B cell (primary cell): ENCODE measurements at regions not wholly inside any gene's neighbourhood (a gene's known extent, or its start where the extent isn't known, plus 50 kb on each side); places are given as distances from the start of the nearest gene placed in this dataset.

Source experiments
- ATAC-seq: fragments of 200-7000 bp; cut with Tn5 transposase; one replicate; pipeline ENCODE4 v1.10.0; 2021; ENCODE audit warnings: low read depth, mild to moderate bottlenecking, moderate number of reproducible peaks, moderate library complexity
- CTCF ChIA-PET: fragments of 350-600 bp; sonication (Branson Sonifier 250); formaldehyde crosslinking; loops from one replicate; lab custom pipeline; 2021; ENCODE audit warnings: antibody characterized with exemption, inconsistent platforms; lab: Charles Lee
- POLR2A ChIA-PET: fragments of 350-600 bp; sonication (Branson Sonifier 250); formaldehyde crosslinking; loops from one replicate; lab custom pipeline; 2021; ENCODE audit warnings: antibody characterized with exemption; lab: Charles Lee
- DNase-seq: peaks from one replicate; pipeline ENCODE4 v3.0.0; 2013
- H2AFZ ChIP-seq: 2 replicates; pipeline ENCODE4 v1.6.1; 2012; ENCODE audit warnings: mild to moderate bottlenecking, low read depth, low read length; ENCODE audit not compliant: insufficient read depth, poor library complexity, severe bottlenecking
- H3K27ac ChIP-seq, 2 donors: 1 replicate in 1 of 2; 2 replicates in 1 of 2; pipeline ENCODE4 v1.5.1; 2012 to 2013; ENCODE audit warnings: low read length in 2 of 2, mild to moderate bottlenecking in 2 of 2, moderate library complexity in 1 of 2
- H3K27me3 ChIP-seq, 4 experiments: fragments of 200-600 bp in 1 of 4; sonication (generic) in 1 of 4; replicated peaks in 1 of 4; 1 replicate in 2 of 4; 2 replicates in 2 of 4; pipeline versions ENCODE4 v1.6.1 to v1.7.0; 2013 to 2016; ENCODE audit warnings: low read length in 3 of 4, mild to moderate bottlenecking in 2 of 4, mixed read lengths in 1 of 4, moderate library complexity in 1 of 4; ENCODE audit not compliant: insufficient read depth in 4 of 4, control insufficient read depth in 3 of 4; ENCODE audit errors: control extremely low read depth in 1 of 4
- H3K36me3 ChIP-seq, 2 experiments: replicated peaks in 1 of 2; 1 replicate in 1 of 2; 2 replicates in 1 of 2; pipeline versions ENCODE4 v1.6.1 to v1.7.1; 2013; ENCODE audit warnings: low read length in 1 of 2; ENCODE audit not compliant: insufficient read depth in 2 of 2, control insufficient read depth in 1 of 2; ENCODE audit errors: control extremely low read depth in 1 of 2, extremely low read depth in 1 of 2
- H3K4me1 ChIP-seq, 2 donors: fragments of 200-600 bp in 1 of 2; sonication (generic) in 1 of 2; 1 replicate in 1 of 2; 2 replicates in 1 of 2; pipeline versions ENCODE4 v1.5.1 to v1.6.1; 2013 to 2017; ENCODE audit warnings: low read length in 2 of 2; ENCODE audit not compliant: control insufficient read depth in 2 of 2, insufficient read depth in 2 of 2
- H3K4me2 ChIP-seq: replicated peaks from 2 replicates; pipeline ENCODE3; 2012; ENCODE audit warnings: mild to moderate bottlenecking, low read depth, low read length; ENCODE audit not compliant: poor library complexity, severe bottlenecking
- H3K4me3 ChIP-seq, 5 experiments: fragments of 200-600 bp in 1 of 5; sonication (generic) in 1 of 5; 1 replicate in 3 of 5; 2 replicates in 2 of 5; pipeline versions ENCODE4 v1.5.1 to v1.7.0; 2011 to 2016; ENCODE audit warnings: low read length in 4 of 5, mild to moderate bottlenecking in 4 of 5, low read depth in 2 of 5, control low read depth in 1 of 5, moderate library complexity in 1 of 5; ENCODE audit not compliant: insufficient read depth in 1 of 5; ENCODE audit errors: control extremely low read depth in 1 of 5, extremely low read depth in 1 of 5
- H3K79me2 ChIP-seq: fragments of 200-600 bp; sonication (generic); one replicate; pipeline ENCODE4 v1.6.0; 2016; ENCODE audit warnings: low read length; ENCODE audit not compliant: control insufficient read depth, insufficient read depth
- H3K9ac ChIP-seq: fragments of 200-600 bp; sonication (generic); 2 replicates; pipeline ENCODE4 v1.6.1; 2017; ENCODE audit warnings: mild to moderate bottlenecking, low read length, moderate library complexity
- H3K9me3 ChIP-seq, 3 donors: one replicate each; pipeline versions ENCODE4 v1.6.1 to v1.7.1; 2013; ENCODE audit warnings: low read length in 2 of 3; ENCODE audit not compliant: control insufficient read depth in 2 of 3, insufficient read depth in 1 of 3; ENCODE audit errors: control extremely low read depth in 1 of 3
- H4K20me1 ChIP-seq: 2 replicates; pipeline ENCODE4 v1.6.0; 2012; ENCODE audit warnings: mild to moderate bottlenecking, low read length; ENCODE audit not compliant: insufficient read depth, control insufficient read depth, poor library complexity, severe bottlenecking
- H3K27ac Mint-ChIP-seq: one replicate; pipeline ENCODE4 v1.8.0; 2021; ENCODE audit warnings: mixed read lengths
- H3K27me3 Mint-ChIP-seq: one replicate; pipeline ENCODE4 v1.8.0; 2021; ENCODE audit warnings: mixed read lengths
- H3K4me1 Mint-ChIP-seq: one replicate; pipeline ENCODE4 v1.8.0; 2021; ENCODE audit warnings: mixed read lengths
- H3K4me3 Mint-ChIP-seq: one replicate; pipeline ENCODE4 v1.8.0; 2021; ENCODE audit warnings: mixed read lengths
- H3K9me3 Mint-ChIP-seq: one replicate; pipeline ENCODE4 v1.8.0; 2022; ENCODE audit warnings: mixed read lengths; ENCODE audit not compliant: insufficient read depth
- CTCF ChIP-seq: fragments of 200-600 bp; IDR thresholded peaks from one replicate; pipeline ENCODE4 v1.8.0; 2022; ENCODE audit warnings: antibody characterized with exemption, mild to moderate bottlenecking
- EZH2 ChIP-seq: IDR thresholded peaks from 2 replicates; pipeline ENCODE4 v1.6.1; 2012; ENCODE audit warnings: borderline replicate concordance, low read depth, mild to moderate bottlenecking, moderate library complexity, low read length; ENCODE audit not compliant: insufficient read depth, poor library complexity, severe bottlenecking
- WGBS: methylation state at CpG from one replicate; pipeline ENCODE4 v1.1.5; 2013; ENCODE audit warnings: missing lambda C conversion rate; ENCODE audit not compliant: insufficient coverage; 5-methylcytosine and 5-hydroxymethylcytosine counted together
- intact Hi-C: fragments of 100-400 bp; cut with micrococcal nuclease; formaldehyde crosslinking; loops from one replicate; pipeline ENCODE4 v1.10.0; 2022

GRCh38 chr1:56062625-56063024 lies 516.7 kb downstream of the PLPP3 start:
- Mint-ChIP-seq H3K4me3 (no peak overlapping the region), H3K27me3 (peaks cover 11% of the 10 kb centered on the region), H3K9me3 (no peaks in the 10 kb centered on the region), H3K4me1 (peaks cover 10% of the 10 kb centered on the region), H3K27ac (no peak overlapping the region)
- TF ChIP-seq EZH2 (no peak), CTCF (no peak)
- Histone ChIP-seq H3K4me1 (peaks cover 7% of the 10 kb centered on the region in 2 donors), H3K36me3 (no peaks in the 10 kb centered on the region), H3K27me3 (peaks cover 0 to 9% (median 0%) of the 10 kb centered on the region in 4 experiments), H4K20me1 (no peaks in the 10 kb centered on the region), H3K9ac (no peak overlapping the region), H3K4me2 (no peak overlapping the region), H3K4me3 (no peak overlapping the region), H2AFZ (no peak overlapping the region), H3K27ac (no peak overlapping the region), H3K9me3 (no peaks in the 10 kb centered on the region), H3K79me2 (no peaks in the 10 kb centered on the region)
- intact Hi-C loops = loop anchor here (10.0 kb wide), 1 partner anchor 512 kb away; the partner anchor contains the start of gene PLPP3
- ATAC-seq = no peak
- ChIA-PET CTCF (no interaction called here), POLR2A (no interaction called here)
- 100% methylated on average over 4 of the region's 4 CpGs for WGBS
- DNase-seq = no peak

GRCh38 chr1:56061824-56062223 lies 517.5 kb downstream of the PLPP3 start:
- H2AFZ ChIP-seq = no peak overlapping the region
- H3K27me3 ChIP-seq = peaks cover 0 to 3% (median 0%) of the 10 kb centered on the region in 4 experiments
- ChIA-PET CTCF (no interaction called here), POLR2A (no interaction called here)
- TF ChIP-seq EZH2 = no peak
- peaks cover 7% of the 10 kb centered on the region for H3K27me3 Mint-ChIP-seq
- peak; percentile 66 for ATAC-seq
- intact Hi-C loops = loop anchor here (10.0 kb wide), 1 partner anchor 513 kb away; the partner anchor contains the start of gene PLPP3
- no peaks in the 10 kb centered on the region for H3K9me3 ChIP-seq
- no peaks in the 10 kb centered on the region for H4K20me1 ChIP-seq
- H3K27ac ChIP-seq = no peak overlapping the region
- no peaks in the 10 kb centered on the region for H3K36me3 ChIP-seq
- no peak overlapping the region for H3K4me3 ChIP-seq
- no peaks in the 10 kb centered on the region for H3K79me2 ChIP-seq
- no peak overlapping the region for H3K27ac Mint-ChIP-seq
- peaks cover 7% of the 10 kb centered on the region in 2 donors for H3K4me1 ChIP-seq
- no peak overlapping the region for H3K4me3 Mint-ChIP-seq
- H3K9ac ChIP-seq = no peak overlapping the region
- no peaks in the 10 kb centered on the region for H3K9me3 Mint-ChIP-seq
- H3K4me2 ChIP-seq = no peak overlapping the region
- peaks cover 10% of the 10 kb centered on the region for H3K4me1 Mint-ChIP-seq
- peak; percentile 35 for DNase-seq
